GM21529 (cell line): ENCODE measurements at regions not wholly inside any gene's neighbourhood (a gene's known extent, or its start where the extent isn't known, plus 50 kb on each side); places are given as distances from the start of the nearest gene placed in this dataset.

ENCODE experiments used
- ATAC-seq: cut with Tn5 transposase; IDR thresholded peaks from one replicate; pipeline ENCODE4 v1.9.1; 2021; ENCODE audit not compliant: unreplicated experiment

DNA sequence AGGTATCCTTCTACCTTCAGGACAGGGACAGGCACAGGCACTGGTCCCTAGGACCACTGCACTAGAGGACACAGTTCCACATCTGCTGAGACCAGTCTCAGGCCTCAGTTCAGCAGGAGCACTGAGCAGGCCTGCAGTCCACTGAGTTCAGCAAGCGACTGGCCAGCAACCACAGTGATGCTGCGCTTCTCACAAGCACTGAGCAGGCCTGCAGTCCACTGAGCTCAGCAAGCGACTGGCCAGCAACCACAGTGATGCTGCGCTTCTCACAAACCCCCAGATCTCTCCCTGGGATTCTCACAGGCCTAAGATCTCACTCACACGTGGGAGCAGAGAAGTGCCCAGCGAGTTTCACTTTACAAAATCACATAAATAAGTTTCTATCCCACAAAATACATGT is 140.6 kb downstream of the IRS2 start:
- ATAC-seq: no peak

DNA sequence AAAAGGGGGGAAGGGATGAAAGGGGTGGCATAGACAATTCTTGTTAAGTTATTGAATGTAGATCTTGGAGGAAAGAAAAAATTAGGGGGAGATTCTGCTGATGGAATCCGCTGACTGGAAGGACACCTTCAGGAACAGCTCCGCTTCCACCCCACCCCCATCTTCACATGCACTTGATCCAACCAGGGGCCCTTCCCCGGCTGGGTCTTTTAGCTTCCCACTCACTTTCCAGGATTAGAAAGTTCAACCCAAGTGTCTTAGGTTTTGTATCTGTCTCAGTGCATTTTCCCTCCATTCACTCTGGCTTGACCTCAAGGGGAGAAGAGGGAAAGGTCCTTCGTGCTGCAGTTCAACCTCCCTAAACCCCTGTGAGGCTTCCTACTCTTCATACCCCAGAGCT is 141.4 kb downstream of the IRS2 start:
- ATAC-seq: no peak

GRCh38 chr13:109644069-109644750 is 142.2 kb downstream of the IRS2 start:
- ATAC-seq: no peak

DNA sequence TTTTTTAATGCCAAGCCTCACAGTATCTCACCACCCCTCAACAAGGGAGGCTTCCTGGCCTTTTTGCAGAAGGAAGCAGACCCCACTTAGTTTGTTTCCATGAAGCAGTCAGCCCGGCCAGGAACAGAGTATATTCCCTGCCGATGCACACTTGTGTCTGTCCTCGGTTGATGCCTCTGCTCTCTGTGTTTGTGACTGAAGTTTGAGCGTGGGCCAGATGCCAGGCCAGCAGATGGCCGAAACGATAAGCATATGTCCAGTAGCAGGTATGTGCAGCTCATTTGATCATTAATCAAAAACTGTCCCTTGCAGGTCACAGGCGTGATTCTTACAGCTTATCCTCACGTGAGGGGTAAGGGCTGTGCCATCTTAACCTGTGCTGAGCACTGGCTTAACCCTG is 144.0 kb downstream of the IRS2 start:
- ATAC-seq: no peak

DNA sequence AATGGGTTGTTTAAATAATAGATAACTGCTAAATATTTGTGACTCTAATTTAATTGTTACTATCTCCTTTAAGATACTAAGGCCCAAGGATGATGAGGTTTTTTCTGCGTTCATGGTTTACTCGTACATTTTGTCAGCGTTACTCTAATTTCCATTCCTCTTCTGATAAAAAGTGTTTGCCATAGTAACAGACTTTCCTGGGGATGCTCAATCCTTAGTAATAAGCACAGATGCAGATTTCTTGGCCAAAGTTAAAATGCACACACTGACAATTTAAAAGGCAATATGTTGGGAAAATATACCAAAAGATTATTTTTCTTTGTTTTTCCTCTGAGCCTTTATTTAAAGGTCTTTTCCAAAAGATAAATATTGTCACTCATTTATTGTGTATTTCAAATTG is 149.6 kb downstream of the IRS2 start:
- no peak for ATAC-seq

DNA sequence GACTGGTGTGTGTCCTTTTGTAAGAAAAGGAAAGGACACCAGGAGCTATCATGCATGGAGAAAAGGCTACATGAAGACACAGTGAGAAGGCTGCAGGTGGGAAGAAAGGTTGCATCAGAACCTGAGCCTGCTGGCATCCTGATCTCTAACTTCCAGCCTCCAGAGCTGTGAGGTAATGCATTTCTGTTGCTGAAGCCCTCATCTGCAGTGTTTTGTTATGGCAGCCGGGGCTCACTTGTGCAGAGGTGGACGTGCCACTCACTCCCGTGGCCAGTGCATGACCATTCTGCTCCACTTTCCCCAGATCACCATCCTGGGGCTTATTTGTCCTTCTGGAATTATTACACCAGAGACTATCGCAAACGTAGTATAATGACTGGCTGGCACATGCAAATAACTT is 155.3 kb downstream of the IRS2 start:
- ATAC-seq: no peak

DNA sequence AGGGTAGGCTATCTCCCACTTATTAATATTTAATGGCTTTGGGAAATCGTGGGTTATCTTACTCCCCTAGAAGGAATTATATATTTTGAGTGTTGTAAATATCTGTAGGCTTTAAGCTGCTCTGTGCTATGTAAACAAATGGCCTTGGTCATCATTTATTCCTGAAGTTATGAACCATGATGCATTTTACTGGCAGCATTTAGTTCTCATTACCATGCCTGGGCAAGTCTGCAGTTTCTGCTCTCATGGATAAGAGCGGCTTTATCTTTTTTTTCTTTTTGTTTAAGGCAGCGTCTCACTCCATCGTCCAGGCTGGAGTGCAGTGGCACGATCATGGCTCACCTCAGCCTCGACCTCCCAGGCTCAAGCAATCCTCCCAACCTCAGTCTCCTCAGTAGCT is 156.1 kb downstream of the IRS2 start:
- ATAC-seq: no peak

DNA sequence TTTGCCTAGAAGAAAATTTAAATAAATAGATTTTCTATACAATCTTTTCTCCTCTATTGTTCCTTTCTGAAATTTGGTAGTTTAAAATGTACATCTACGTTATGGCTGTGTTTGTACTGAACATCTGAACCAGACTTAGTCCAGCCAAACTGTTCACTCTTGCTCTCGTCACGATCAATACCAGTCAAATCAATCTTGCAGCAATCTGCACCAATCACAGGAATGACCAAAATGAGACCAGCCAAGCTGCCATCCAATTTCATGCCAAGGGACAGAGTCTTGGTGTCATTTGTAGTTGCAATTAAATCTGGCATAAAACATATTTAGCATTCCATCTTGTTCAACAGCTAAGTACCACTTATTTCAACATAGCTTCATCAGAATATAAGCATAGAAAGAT is 156.6 kb downstream of the IRS2 start:
- no peak for ATAC-seq

GRCh38 chr13:109628251-109628699 is 158.1 kb downstream of the IRS2 start:
- no peak for ATAC-seq

DNA sequence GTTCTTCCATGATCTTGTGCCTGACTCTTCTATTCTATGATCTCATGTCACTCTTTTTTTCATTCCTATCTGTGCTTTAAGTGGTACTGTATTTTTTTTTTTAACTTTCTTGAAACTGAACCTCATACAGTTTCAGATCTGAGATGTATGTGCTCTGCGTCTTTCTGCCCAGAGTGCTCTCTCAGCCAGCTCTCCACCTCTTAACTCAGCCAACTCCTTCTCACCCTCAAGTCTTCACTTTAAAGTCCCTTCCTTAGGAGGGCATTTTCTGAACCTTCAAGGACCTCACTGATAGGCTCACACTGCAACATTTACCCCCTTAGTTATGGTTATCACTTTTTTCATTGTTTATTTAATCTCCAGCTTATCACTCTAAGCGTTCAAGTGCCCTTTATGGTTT is 158.7 kb downstream of the IRS2 start:
- no peak for ATAC-seq

- no peak for ATAC-seq
Measured at GRCh38 chr13:109626386-109627171, 159.8 kb downstream of the IRS2 start.

DNA sequence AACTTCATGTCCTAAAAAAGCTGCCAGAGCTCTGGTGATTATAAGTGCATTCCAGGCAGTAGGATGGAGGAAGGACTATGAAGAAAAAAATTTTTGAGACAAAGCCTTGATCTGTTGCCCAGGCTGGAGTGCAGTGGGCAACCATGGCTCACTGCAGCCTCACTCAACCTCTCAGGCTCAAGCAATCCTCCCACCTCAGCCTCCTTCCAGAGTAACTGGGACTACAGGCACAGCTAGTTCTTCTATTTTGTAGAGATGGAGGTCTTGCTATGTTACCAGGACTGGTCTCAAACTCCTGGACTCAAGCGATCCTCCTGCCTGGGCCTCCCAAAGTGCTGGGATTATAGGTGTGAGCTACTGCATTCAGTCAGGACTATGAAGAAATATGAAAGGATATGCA is 161.2 kb downstream of the IRS2 start:
- ATAC-seq: no peak

DNA sequence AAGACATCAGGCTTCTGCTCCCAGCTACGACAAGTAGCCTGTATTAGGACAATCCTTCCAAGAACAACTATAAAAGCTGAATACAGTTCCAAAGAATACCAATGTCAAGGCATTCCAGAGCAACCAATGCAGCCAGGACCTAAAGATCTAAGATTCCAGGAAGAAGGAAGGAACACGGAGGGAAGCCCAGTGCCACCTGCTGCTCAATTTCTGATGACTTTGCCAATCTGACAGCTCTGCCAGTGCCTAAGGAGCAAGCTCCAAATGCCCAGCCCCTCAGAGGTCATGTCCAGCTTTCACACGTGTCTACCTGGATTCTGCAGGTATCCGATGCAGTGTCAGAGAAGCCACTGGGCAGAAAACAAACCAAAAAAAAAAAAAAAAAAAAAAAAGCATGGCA is 164.4 kb downstream of the IRS2 start:
- no peak for ATAC-seq

DNA sequence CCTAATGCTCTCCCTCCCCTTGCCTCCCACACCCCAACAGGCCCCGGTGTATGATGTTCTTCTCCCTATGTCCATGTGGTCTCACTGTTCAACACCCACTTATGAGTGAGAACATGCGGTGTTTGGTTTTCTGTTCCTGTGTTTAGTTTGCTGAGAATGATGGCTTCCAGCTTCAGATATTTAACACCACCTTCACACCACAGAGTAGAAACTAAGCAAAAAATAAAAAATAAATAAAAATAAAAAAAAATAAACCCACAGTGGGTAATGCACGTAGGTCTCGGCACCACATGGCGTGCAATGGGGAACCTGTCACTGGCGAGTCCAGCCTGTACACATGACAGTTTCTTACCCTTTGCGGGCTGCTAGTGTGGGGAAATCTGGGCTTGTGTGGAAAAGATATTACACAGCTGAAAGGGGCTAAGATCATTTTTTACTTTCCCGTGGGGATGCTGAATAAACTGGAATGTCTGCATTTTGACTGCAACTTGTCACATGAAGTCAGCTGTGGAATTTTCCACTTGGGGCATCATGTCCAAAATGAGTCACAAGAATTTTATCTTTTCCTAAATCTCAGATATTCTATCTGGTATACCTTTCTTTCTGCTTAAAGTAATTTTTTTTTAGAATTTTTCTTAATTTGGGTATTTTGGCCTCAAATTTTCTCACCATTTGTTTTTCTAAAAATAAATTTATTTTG is 170.5 kb downstream of the IRS2 start:
- ATAC-seq: no peak

DNA sequence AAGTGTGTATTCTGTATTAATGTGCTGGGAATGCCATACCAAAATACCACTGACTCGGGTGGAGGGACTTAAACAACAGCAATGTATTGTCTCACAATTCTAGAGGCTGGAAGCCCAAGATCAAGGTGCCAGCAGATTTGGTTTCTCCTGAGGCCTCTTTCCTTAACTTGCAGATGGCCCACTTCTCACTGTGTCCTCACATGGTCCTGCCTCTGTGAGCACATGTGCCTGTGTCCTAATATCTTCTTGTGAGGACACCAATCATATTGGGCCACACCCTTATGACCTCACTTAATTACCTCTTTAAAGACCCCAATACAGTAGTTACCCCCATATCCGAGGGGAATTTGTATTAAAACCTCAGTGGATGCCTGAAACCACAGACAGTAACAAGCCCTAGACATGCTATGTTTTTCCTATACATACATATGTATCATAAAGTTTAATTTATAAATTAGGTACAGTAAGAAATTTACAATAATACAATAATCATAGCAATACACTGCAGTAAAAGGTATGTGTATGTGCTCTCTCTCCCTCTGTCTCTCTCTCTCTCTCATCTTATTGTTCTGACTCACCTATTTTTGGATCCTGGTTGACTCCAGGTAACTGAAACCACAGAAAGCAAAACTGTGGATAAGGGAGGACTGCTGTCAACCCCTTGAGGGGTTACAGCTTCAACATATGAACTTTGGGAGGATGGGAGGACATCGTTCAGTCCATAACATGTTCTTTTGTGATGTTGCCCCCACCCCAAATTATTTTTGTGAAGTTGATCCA is 174.3 kb downstream of the IRS2 start:
- ATAC-seq: no peak

GRCh38 chr13:109610517-109610916 is 175.9 kb downstream of the IRS2 start:
- ATAC-seq: no peak

GRCh38 chr13:109608503-109608902 is 177.9 kb downstream of the IRS2 start:
- no peak for ATAC-seq

- no peak for ATAC-seq
Measured at GRCh38 chr13:109608059-109608458, 178.3 kb downstream of the IRS2 start.

DNA sequence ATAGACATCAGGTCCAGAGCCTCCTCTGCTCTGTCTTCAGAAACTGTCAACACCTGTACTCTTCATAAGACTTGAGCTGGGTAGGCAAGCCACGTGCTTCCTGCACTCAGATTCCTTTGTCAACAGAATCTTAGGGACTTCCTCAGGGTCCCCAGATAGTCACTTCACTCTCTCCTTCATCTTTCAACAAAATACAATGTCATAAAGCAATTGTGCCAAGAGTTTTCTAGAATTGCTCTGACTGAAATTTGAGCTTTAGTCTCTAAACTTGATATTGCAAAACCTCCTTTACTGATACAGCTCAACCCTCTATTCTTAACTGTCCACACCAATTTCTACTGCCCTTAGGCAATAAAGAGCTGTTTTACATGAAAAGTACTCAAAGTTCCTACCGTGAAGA is 179.9 kb downstream of the IRS2 start:
- ATAC-seq: no peak

DNA sequence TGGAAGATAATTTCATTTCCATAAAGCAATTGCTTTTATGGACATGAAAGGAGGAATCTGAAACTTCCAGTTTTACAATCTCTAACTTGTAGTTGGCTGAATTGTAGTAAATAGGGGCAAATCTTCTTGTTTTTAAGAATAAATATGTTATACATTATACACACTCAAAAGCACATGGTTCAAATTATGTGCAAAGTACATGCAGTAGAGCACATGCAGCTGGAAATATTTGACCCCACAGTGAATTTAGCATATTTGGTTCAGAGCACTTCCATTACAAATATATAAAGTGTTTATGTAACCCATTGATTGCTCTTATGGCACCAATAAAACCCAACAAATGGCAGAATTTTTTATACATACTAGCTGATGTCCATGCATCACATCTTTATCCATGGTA is 180.5 kb downstream of the IRS2 start:
- no peak for ATAC-seq

DNA sequence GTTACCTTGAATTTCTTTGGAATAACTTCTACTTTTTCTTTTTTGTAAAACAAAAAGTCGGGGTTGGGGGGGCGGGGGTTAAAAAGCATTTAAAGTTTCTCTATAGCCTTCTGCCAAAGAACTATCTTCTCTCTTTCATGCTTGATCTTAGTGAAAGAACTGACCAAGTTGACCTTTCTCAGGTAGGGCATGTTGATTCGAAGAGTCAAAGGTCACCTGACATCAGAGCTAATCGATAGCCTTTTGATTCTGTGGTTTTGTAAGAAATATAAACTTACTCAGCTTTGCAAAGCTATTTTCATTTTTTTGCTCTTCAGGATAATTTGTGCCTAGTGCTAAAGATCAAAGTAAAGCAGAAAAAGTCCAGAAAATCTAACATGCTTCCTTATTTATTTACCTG is 181.5 kb downstream of the IRS2 start:
- ATAC-seq: no peak
